Endothelial cell of umbilical vein (primary cell): ENCODE measurements at regions not wholly inside any gene's neighbourhood (a gene's known extent, or its start where the extent isn't known, plus 50 kb on each side); places are given as distances from the start of the nearest gene placed in this dataset.

Source experiments
- BruUV-seq: library from RNA; stranded (reverse); fragments of 400-500 nt; replicated peaks from 2 replicates; lab custom pipeline; 2021; lab: Mats Ljungman, UMichigan
- CTCF ChIA-PET: fragments of 300-600, 350-600 bp; sonication (Branson Sonifier 250); formaldehyde crosslinking; loops from one replicate; lab custom pipeline; 2021; ENCODE audit warnings: antibody characterized with exemption, inconsistent platforms; lab: Charles Lee
- POLR2A ChIA-PET: fragments of 300-600, 350-600 bp; sonication (Branson Sonifier 250); formaldehyde crosslinking; loops from one replicate; lab custom pipeline; 2021; ENCODE audit warnings: antibody characterized with exemption, inconsistent platforms; lab: Charles Lee
- DNase-seq: peaks from one replicate; pipeline ENCODE4 v3.0.0-alpha.2; 2011; ENCODE audit warnings: low read depth, low spot score
- FAIRE-seq: peaks from 2 replicates; lab custom pipeline; 2011; peaks lifted over from hg19 to GRCh38; lab: Jason Lieb, UNC
- H2AFZ ChIP-seq: 2 replicates; pipeline ENCODE4 v1.6.0; 2012; ENCODE audit warnings: low read depth, low read length, control low read depth, inconsistent platforms
- H3K27ac ChIP-seq: 2 replicates; pipeline ENCODE4 v1.5.1; 2011; ENCODE audit warnings: low read depth, mild to moderate bottlenecking, control low read depth, low read length, moderate library complexity; ENCODE audit not compliant: insufficient read depth
- H3K27me3 ChIP-seq, 2 experiments: 2 replicates each; pipeline versions ENCODE4 v1.6.0 to v1.6.1; 2011; ENCODE audit warnings: low read length in 2 of 2, mixed read lengths in 1 of 2; ENCODE audit not compliant: control insufficient read depth in 2 of 2, insufficient read depth in 2 of 2
- H3K36me3 ChIP-seq, 2 experiments: 2 replicates in 1 of 2; 3 replicates in 1 of 2; pipeline ENCODE4 v1.5.1; 2011; ENCODE audit warnings: low read length in 2 of 2, mild to moderate bottlenecking in 1 of 2, moderate library complexity in 1 of 2; ENCODE audit not compliant: control insufficient read depth in 2 of 2, insufficient read depth in 2 of 2; ENCODE audit errors: extremely low read depth in 1 of 2
- H3K4me1 ChIP-seq: 3 replicates; pipeline ENCODE4 v1.5.1; 2011; ENCODE audit warnings: mild to moderate bottlenecking, low read length; ENCODE audit not compliant: control insufficient read depth, insufficient read depth; ENCODE audit errors: extremely low read depth
- H3K4me2 ChIP-seq: 2 replicates; pipeline ENCODE4 v1.6.1; 2011; ENCODE audit warnings: low read length, control low read depth, mixed read lengths; ENCODE audit not compliant: insufficient read depth
- H3K4me3 ChIP-seq, 3 experiments: fragments of 200-600 bp in 1 of 3; sonication (generic), shearing (Covaris generic) in 1 of 3; replicated peaks in 1 of 3; 2 replicates each; pipeline ENCODE4 v1.5.1; 2011 to 2016; ENCODE audit warnings: control low read depth in 3 of 3, low read length in 3 of 3, mild to moderate bottlenecking in 2 of 3, inconsistent platforms in 1 of 3, low read depth in 1 of 3, moderate library complexity in 1 of 3; ENCODE audit not compliant: insufficient read depth in 1 of 3
- H3K79me2 ChIP-seq: 2 replicates; pipeline ENCODE4 v1.6.0; 2012; ENCODE audit warnings: low read length, inconsistent platforms; ENCODE audit not compliant: control insufficient read depth, insufficient read depth
- H3K9ac ChIP-seq: replicated peaks from 2 replicates; pipeline ENCODE3; 2011; ENCODE audit warnings: low read length, control low read depth; ENCODE audit not compliant: insufficient read depth; ENCODE audit errors: extremely low read depth
- H3K9me1 ChIP-seq: replicated peaks from 3 replicates; pipeline ENCODE4 v1.6.0; 2011; ENCODE audit warnings: mild to moderate bottlenecking, low read length; ENCODE audit not compliant: control insufficient read depth, insufficient read depth; ENCODE audit errors: extremely low read depth
- H3K9me3 ChIP-seq: replicated peaks from 2 replicates; pipeline ENCODE4 v1.5.1; 2012; ENCODE audit warnings: low read length, inconsistent platforms; ENCODE audit not compliant: control insufficient read depth, insufficient read depth
- H4K20me1 ChIP-seq: replicated peaks from 2 replicates; pipeline ENCODE3; 2011; ENCODE audit warnings: mild to moderate bottlenecking, low read length; ENCODE audit not compliant: control insufficient read depth, insufficient read depth; ENCODE audit errors: extremely low read depth
- EZH2 ChIP-seq: IDR thresholded peaks from 2 replicates; pipeline ENCODE4 v1.6.1; 2012; ENCODE audit warnings: borderline replicate concordance, low read depth, mild to moderate bottlenecking, moderate library complexity, low read length, inconsistent platforms; ENCODE audit not compliant: severe bottlenecking
- FOS ChIP-seq: IDR thresholded peaks from 2 replicates; pipeline ENCODE4 v1.6.1; 2011; ENCODE audit warnings: mild to moderate bottlenecking, low read length, moderate library complexity, borderline replicate concordance; ENCODE audit not compliant: insufficient read depth
- GATA2 ChIP-seq: IDR thresholded peaks from 2 replicates; pipeline ENCODE4 v1.7.0; 2011; ENCODE audit warnings: low read depth, mild to moderate bottlenecking, moderate library complexity, mixed read lengths, low read length; ENCODE audit not compliant: insufficient read length, insufficient read depth
- JUN ChIP-seq: IDR thresholded peaks from 2 replicates; pipeline ENCODE4 v1.6.1; 2011; ENCODE audit warnings: borderline replicate concordance, low read depth; ENCODE audit not compliant: insufficient read length, insufficient read depth
- MYC ChIP-seq: IDR thresholded peaks from one replicate; pipeline ENCODE4 v1.6.1; 2011; ENCODE audit warnings: mild to moderate bottlenecking, low read depth, low read length
- POLR2A ChIP-seq: IDR thresholded peaks from 2 replicates; pipeline ENCODE4 v1.6.1; 2012; ENCODE audit warnings: low read depth, mild to moderate bottlenecking, control low read depth, low read length
- POLR2AphosphoS5 ChIP-seq: IDR thresholded peaks from 2 replicates; pipeline ENCODE4 v1.6.1; 2012; ENCODE audit warnings: low read depth, mild to moderate bottlenecking, control low read depth, low read length, moderate library complexity; ENCODE audit not compliant: insufficient read depth
- dilution Hi-C: fragments of 300-500 bp; cut with MboI; formaldehyde crosslinking; loops from one replicate; pipeline ENCODE4 v1.15.0; 2019; ENCODE audit warnings: low sequenced_read_pairs; ENCODE audit not compliant: extremely low pct_ligation_motif_present
- intact Hi-C: fragments of 100-400 bp; cut with micrococcal nuclease; formaldehyde crosslinking; loops from one replicate; pipeline ENCODE4 v1.10.0; 2022
- TF ChIP-seq, protein P1 (sequence below): IDR thresholded peaks from 2 replicates; pipeline ENCODE4 v1.6.1; 2011; ENCODE audit not compliant: insufficient read depth, insufficient read length
- TF ChIP-seq, protein P2 (sequence below), 2 donors: IDR thresholded peaks; 1 replicate in 1 of 2; 2 replicates in 1 of 2; pipeline ENCODE4 v1.5.1; 2011; ENCODE audit warnings: low read length in 2 of 2, mild to moderate bottlenecking in 2 of 2, moderate library complexity in 2 of 2, control low read depth in 1 of 2, inconsistent platforms in 1 of 2, low read depth in 1 of 2; ENCODE audit not compliant: insufficient read depth in 1 of 2; ENCODE audit errors: extremely low read depth in 1 of 2

DNA sequence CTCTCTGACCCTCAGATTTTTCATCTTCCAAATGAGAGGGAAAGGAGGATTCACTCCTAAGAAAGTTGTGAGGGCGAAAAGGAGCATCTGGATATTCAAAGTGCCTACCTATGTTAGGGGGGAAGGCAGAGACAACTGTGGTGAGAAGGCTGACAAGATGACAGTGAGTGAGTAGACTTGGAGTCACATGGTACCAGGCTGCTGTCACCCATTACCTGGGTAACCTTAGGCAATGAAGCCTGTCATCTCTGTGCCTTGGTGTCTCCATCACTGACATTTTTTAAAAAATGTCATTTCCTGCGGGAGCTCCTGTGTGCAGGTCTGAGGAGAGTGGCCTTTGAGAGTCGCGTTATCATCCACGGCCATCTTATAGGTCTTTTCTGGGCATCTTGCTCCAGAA, 124.0 kb downstream of the MAF start:
- dilution Hi-C loops = no loop called here
- no peaks in the 10 kb centered on the region for H3K36me3 ChIP-seq
- no peaks in the 10 kb centered on the region for H3K27me3 ChIP-seq
- FAIRE-seq (no peak), DNase-seq (no peak)
- ChIA-PET CTCF (no interaction called here), POLR2A (no interaction called here)
- no peaks in the 10 kb centered on the region for H3K79me2 ChIP-seq
- H3K9ac ChIP-seq = no peak overlapping the region
- H3K4me3 ChIP-seq = no peak overlapping the region
- no peak overlapping the region for H3K4me2 ChIP-seq
- H3K9me1 ChIP-seq = no peaks in the 10 kb centered on the region
- no peaks in the 10 kb centered on the region for H3K4me1 ChIP-seq
- peaks cover 4% of the 10 kb centered on the region for H3K9me3 ChIP-seq
- intact Hi-C loops = no loop called here
- TF ChIP-seq, protein P1, sequence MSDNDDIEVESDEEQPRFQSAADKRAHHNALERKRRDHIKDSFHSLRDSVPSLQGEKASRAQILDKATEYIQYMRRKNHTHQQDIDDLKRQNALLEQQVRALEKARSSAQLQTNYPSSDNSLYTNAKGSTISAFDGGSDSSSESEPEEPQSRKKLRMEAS = no peak
- TF ChIP-seq POLR2AphosphoS5 (no peak), GATA2 (no peak), EZH2 (no peak), MYC (no peak), FOS (no peak), POLR2A (no peak), JUN (no peak)
- TF ChIP-seq, protein P2, sequence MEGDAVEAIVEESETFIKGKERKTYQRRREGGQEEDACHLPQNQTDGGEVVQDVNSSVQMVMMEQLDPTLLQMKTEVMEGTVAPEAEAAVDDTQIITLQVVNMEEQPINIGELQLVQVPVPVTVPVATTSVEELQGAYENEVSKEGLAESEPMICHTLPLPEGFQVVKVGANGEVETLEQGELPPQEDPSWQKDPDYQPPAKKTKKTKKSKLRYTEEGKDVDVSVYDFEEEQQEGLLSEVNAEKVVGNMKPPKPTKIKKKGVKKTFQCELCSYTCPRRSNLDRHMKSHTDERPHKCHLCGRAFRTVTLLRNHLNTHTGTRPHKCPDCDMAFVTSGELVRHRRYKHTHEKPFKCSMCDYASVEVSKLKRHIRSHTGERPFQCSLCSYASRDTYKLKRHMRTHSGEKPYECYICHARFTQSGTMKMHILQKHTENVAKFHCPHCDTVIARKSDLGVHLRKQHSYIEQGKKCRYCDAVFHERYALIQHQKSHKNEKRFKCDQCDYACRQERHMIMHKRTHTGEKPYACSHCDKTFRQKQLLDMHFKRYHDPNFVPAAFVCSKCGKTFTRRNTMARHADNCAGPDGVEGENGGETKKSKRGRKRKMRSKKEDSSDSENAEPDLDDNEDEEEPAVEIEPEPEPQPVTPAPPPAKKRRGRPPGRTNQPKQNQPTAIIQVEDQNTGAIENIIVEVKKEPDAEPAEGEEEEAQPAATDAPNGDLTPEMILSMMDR (IDR thresholded peaks at IDR 0.05; ENCODE audit: extremely low read depth in 1 of 2, insufficient read depth in 1 of 2, low read depth in 1 of 2, low read length in 2 of 2) = no peak
- no peaks in the 10 kb centered on the region for H4K20me1 ChIP-seq
- BruUV-seq = no TSS peak
- no peak overlapping the region for H3K27ac ChIP-seq
- H2AFZ ChIP-seq = no peak overlapping the region
